GM19328 (cell line): ENCODE measurements at regions not wholly inside any gene's neighbourhood (a gene's known extent, or its start where the extent isn't known, plus 50 kb on each side); places are given as distances from the start of the nearest gene placed in this dataset.

Source experiments
- ATAC-seq: cut with Tn5 transposase; IDR thresholded peaks from one replicate; pipeline ENCODE4 v1.9.1; 2021; ENCODE audit warnings: mild to moderate bottlenecking, moderate library complexity; ENCODE audit not compliant: unreplicated experiment

- no peak for ATAC-seq
These were observed 130.5 kb upstream of the CRY1 start for GRCh38 chr12:107223821-107224220.

GRCh38 chr12:107225635-107226034 lies 132.3 kb upstream of the CRY1 start:
- ATAC-seq, result no peak

GRCh38 chr12:107226126-107226525 lies 132.8 kb upstream of the CRY1 start:
- no peak for ATAC-seq

- no peak for ATAC-seq
These were observed 134.7 kb upstream of the CRY1 start for GRCh38 chr12:107228076-107228475.

- no peak for ATAC-seq
These were observed 136.5 kb upstream of the CRY1 start for GRCh38 chr12:107229827-107230226.

GRCh38 chr12:107231303-107231702 lies 138.0 kb upstream of the CRY1 start:
- ATAC-seq, result no peak

- ATAC-seq, result no peak
These were observed 140.2 kb upstream of the CRY1 start for GRCh38 chr12:107233551-107233950.

GRCh38 chr12:107235600-107235999 lies 142.3 kb upstream of the CRY1 start:
- no peak for ATAC-seq

GRCh38 chr12:107236824-107237511 lies 143.6 kb upstream of the CRY1 start:
- ATAC-seq, result no peak

GRCh38 chr12:107238296-107238695 lies 144.9 kb upstream of the CRY1 start:
- ATAC-seq, result no peak

- no peak for ATAC-seq
These were observed 148.1 kb upstream of the CRY1 start for GRCh38 chr12:107241411-107241810.

- no peak for ATAC-seq
These were observed 148.8 kb upstream of the CRY1 start for GRCh38 chr12:107242189-107242588.

GRCh38 chr12:107243341-107243740 lies 150.0 kb upstream of the CRY1 start:
- no peak for ATAC-seq

GRCh38 chr12:107244584-107244983 lies 151.2 kb upstream of the CRY1 start:
- no peak for ATAC-seq

- no peak for ATAC-seq
These were observed 154.3 kb upstream of the CRY1 start for GRCh38 chr12:107247650-107248049.

- no peak for ATAC-seq
These were observed 154.8 kb upstream of the CRY1 start for GRCh38 chr12:107248187-107248586.

- no peak for ATAC-seq
These were observed 157.9 kb upstream of the CRY1 start for GRCh38 chr12:107251288-107251687.

- no peak for ATAC-seq
These were observed 160.0 kb upstream of the CRY1 start for GRCh38 chr12:107253361-107253760.

GRCh38 chr12:107254258-107254856 lies 161.0 kb upstream of the CRY1 start:
- ATAC-seq, result no peak

GRCh38 chr12:107258780-107259179 lies 165.4 kb upstream of the CRY1 start:
- ATAC-seq, result no peak

- ATAC-seq, result no peak
These were observed 170.6 kb upstream of the CRY1 start for GRCh38 chr12:107263980-107264379.

- no peak for ATAC-seq
These were observed 171.3 kb upstream of the CRY1 start for GRCh38 chr12:107264667-107265066.

GRCh38 chr12:107267604-107268003 lies 174.3 kb upstream of the CRY1 start:
- no peak for ATAC-seq
